Mononuclear cell (primary cell): ENCODE measurements at regions not wholly inside any gene's neighbourhood (a gene's known extent, or its start where the extent isn't known, plus 50 kb on each side); places are given as distances from the start of the nearest gene placed in this dataset.
"Not testable (repeated sequence)": the region's sequence is repeated elsewhere in the genome, so short reads cannot be mapped to it uniquely, and the experiment has no call there.

ENCODE experiments used
- H3K27me3 ChIP-seq: 2 replicates; pipeline ENCODE4 v1.6.0; 2011; ENCODE audit warnings: low read length, control low read depth; ENCODE audit not compliant: insufficient read depth
- H3K4me1 ChIP-seq: 2 replicates; pipeline ENCODE4 v1.5.1; 2011; ENCODE audit warnings: mild to moderate bottlenecking, low read length, control low read depth; ENCODE audit not compliant: insufficient read depth
- H3K4me3 ChIP-seq: 2 replicates; pipeline ENCODE4 v1.5.1; 2011; ENCODE audit warnings: mild to moderate bottlenecking, low read length, moderate library complexity
- H3K9me3 ChIP-seq: 2 replicates; pipeline ENCODE4 v1.5.1; 2011; ENCODE audit warnings: low read depth, mild to moderate bottlenecking, control low read depth, low read length

DNA sequence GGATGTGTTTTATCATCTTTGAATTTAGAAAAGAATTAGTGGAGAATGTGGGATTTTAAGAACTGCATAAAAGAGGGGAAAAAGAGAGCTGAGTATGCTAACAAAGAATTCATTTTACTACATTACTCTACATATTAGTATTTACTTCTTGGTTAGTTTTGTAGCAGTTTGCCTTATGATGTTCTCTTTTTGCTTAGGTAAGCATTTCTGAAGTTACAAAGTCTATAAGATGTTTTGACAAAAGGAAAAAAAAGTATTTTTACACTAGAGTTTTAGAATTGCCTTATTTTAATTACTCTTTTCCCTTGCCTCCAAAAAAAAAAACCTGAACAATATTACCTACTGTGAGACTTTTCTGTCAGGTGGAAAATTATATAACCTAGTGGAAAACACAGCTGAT lies 739.5 kb upstream of the SLC39A10 start:
- no peaks in the 10 kb centered on the region for H3K27me3 ChIP-seq
- H3K4me3 ChIP-seq: no peak overlapping the region
- no peaks in the 10 kb centered on the region for H3K4me1 ChIP-seq
- no peaks in the 10 kb centered on the region for H3K9me3 ChIP-seq

DNA sequence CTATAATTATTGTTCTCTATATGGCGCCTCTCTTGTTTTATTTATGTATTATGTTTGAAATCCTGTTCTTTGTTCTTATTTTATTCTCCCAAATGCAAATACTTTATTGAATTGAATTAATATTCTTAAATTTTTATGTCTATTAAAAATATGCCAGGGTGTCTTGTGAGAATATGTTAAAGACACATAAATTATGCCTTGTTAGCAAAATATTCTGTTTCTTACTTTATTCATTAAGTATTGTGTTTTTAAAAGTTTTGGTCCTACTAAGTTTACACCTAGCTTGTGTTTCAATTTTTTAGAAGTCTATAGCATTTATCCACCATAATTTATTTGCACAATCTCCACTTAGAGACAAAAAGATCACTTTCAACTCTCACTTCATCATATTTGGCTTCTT lies 741.5 kb upstream of the SLC39A10 start:
- no peak overlapping the region for H3K4me3 ChIP-seq
- no peaks in the 10 kb centered on the region for H3K27me3 ChIP-seq
- no peaks in the 10 kb centered on the region for H3K9me3 ChIP-seq
- H3K4me1 ChIP-seq: no peaks in the 10 kb centered on the region

DNA sequence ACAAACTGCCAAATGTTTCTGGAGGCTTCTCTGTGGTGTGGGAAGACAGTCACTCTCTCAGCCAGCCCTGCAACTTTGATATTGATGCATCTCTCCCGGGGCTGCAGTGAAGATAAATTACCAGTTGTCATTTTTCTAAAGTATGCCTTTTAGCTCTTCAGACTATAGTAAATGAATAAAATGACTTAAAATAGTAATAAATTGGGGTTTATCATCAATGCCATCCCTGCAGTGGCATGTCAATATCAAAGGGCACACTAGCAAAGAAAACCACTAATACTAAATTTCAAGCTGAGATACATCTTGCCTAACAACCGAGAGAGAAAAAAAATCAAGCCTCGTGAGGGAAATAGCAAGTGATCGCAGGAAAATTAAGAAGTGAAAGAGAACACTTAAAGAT lies 749.5 kb upstream of the SLC39A10 start:
- no peaks in the 10 kb centered on the region for H3K4me1 ChIP-seq
- no peak overlapping the region for H3K4me3 ChIP-seq
- H3K9me3 ChIP-seq: no peaks in the 10 kb centered on the region
- no peaks in the 10 kb centered on the region for H3K27me3 ChIP-seq

DNA sequence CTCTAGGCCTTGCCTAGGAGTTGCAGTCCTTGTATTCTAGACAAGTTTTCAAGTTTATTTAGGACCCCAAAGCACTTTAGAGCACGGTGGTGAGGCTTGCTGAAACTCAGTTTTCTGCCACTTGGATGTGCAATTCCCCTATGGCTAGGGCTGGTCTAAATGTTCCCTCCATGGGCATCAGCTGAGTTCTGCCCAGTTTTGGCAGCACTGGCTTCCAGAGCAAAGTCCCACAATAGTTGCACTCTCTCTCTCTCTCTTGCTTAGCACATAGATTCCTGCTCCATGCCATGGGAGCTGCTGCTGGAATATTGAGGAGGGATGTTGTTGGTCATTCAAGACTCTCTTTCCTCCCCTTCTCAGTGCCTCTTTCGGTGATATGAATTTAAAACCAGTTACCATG lies 760.2 kb upstream of the SLC39A10 start:
- Histone ChIP-seq H3K27me3 (peaks cover 2% of the 10 kb centered on the region), H3K4me1 (no peaks in the 10 kb centered on the region), H3K9me3 (no peaks in the 10 kb centered on the region), H3K4me3 (no peak overlapping the region)

DNA sequence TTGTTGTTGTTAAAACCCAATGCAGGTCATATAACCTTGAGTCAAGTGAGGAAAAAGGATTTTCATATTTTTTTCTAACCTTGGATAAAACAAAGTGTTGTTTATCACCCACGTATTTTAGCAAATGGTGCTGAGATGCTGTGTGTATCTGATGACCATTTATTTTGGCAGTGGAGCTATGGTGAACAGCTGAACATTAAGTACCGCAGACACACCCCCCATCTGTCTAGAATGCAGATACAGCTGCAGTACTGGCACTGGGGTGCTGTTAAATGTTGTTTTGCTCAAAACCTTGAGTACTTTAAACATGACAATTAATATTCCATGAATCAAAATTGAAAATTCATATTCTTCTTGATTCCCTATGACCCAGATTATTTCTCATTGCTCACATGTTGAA lies 773.3 kb upstream of the SLC39A10 start:
- no peaks in the 10 kb centered on the region for H3K27me3 ChIP-seq
- H3K4me1 ChIP-seq: no peaks in the 10 kb centered on the region
- no peaks in the 10 kb centered on the region for H3K9me3 ChIP-seq
- no peak overlapping the region for H3K4me3 ChIP-seq

DNA sequence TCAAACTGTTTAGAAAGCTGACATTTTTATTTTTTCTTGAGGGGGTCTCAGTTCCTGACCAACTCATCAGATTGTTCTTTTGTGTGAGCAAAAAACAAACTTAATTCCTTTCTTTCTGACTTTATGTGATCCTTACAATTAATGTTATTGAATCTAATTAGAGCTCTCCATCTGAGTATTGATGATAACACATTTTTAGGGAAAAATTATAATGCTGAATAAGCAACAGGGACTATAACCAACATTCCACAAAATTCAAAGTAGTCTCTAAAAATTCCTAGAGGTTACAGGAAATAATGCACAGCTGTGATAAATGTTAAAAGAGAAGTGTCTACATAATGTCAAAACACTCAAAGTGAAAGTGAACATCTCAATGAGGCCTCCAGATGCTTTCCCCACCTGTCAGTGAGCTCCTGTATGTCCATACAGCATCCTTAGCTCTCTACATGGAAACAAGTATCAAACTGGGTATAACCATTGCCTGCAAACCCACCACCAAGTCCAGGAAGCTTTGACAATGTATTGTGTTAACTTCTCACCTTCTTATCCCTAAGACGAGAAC lies 786.0 kb upstream of the SLC39A10 start:
- Histone ChIP-seq H3K4me3 (no peak overlapping the region), H3K9me3 (no peaks in the 10 kb centered on the region), H3K27me3 (no peaks in the 10 kb centered on the region), H3K4me1 (no peaks in the 10 kb centered on the region)

DNA sequence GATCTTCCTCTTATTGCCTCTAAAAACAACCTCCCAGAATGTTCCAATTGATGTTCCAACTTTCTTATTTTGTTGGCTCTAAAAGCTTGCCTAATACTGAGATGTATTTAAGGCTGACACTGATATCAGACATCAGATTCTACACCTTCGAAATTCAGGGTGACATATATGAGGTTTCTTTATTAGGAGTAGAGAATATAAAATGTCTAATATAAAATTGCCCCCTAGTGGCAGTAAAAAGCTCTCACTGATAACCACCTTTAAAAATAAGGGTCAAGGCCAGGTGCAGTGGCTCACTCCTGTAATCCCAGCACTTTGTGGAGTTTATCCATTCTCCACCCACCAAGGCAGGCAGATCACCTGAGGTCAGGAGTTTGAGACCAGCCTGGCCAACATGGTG lies 789.7 kb upstream of the SLC39A10 start:
- H3K4me1 ChIP-seq: no peaks in the 10 kb centered on the region

DNA sequence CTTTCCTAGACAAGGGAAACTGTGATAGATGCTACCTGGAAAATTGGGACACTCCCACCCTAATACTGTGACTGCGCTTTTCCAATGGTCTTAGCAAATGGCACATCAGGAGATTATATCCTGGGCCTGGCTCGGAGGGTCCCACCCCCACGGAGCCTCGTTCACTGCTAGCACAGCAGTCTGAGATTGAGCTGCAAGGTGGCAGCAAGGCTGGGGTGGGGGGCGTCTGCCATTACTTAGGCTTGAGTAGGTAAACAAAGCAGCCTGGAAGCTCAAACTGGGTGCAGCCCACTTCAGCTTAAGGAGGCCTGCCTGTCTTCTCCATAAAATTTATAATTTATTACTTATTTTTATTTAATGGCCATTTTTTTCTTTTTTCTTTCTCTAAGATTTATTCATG lies 802.1 kb upstream of the SLC39A10 start:
- Histone ChIP-seq H3K4me3 (no peak overlapping the region), H3K27me3 (no peaks in the 10 kb centered on the region), H3K4me1 (no peaks in the 10 kb centered on the region)

More for the DNA sequence above, 789.7 kb upstream of the SLC39A10 start:
- Histone ChIP-seq H3K9me3 (no peaks in the 10 kb centered on the region), H3K4me3 (no peak overlapping the region), H3K27me3 (no peaks in the 10 kb centered on the region)

DNA sequence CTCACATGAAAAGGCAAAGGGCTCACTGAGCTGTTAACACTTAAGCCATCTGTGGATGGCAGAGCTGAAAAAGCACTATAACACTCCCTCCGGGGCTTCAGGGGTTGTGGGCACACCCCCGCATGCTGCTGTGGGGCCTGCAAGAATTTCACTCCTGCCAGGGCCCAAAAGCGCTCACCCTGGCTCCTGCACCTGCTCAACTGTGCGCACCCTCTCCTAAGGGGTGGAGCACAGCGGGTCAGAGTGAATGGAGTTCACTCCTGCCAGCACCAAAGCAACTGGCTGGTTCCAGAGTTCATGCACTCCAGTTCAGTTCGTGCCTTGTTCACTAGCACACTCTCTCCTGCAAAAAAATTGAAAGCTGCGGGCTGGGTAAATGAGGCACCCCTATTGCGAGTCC lies 814.2 kb upstream of the SLC39A10 start:
- Histone ChIP-seq H3K27me3 (no peaks in the 10 kb centered on the region), H3K9me3 (no peaks in the 10 kb centered on the region), H3K4me3 (no peak overlapping the region), H3K4me1 (no peaks in the 10 kb centered on the region)

More for the DNA sequence above, 802.1 kb upstream of the SLC39A10 start:
- no peaks in the 10 kb centered on the region for H3K9me3 ChIP-seq

DNA sequence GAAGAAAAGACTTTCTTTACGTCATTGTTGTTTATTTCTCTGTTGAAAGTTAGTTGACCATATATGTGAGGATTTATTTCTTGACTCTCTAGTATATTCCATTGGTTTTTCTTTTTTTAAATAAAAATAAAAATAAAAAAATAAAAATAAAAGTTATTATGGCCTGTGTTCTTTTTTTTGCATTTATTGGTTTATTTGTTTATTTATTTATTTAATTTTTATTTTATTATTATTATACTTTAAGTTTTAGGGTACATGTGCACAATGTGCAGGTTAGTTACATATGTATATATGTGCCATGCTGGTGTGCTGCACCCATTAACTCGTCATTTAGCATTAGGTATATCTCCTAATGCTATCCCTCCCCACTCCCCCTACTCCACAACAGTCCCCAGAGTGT lies 822.7 kb upstream of the SLC39A10 start:
- H3K4me3 ChIP-seq, H3K9me3 ChIP-seq, H3K27me3 ChIP-seq, H3K4me1 ChIP-seq: not testable (repeated sequence)

DNA sequence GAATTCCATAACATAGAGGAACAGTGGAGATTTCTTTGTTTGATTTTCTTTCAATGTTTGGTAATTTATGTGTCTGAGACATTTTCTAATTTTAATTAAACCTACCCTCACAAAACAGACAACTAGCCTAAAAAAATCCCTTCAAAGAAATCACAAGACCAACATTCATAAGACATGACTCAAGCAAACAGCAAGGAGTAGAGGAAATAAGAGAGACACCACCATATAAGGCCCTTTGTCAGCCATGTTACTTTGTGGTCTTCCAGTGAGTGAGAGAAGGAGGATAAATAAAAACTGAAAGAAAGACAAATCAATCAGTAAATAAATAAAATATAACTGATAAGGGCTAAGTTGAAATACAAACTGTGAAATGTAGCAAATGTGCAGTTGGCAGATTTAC lies 830.8 kb upstream of the SLC39A10 start:
- Histone ChIP-seq H3K27me3 (no peaks in the 10 kb centered on the region), H3K4me3 (no peak overlapping the region), H3K9me3 (no peaks in the 10 kb centered on the region), H3K4me1 (no peaks in the 10 kb centered on the region)

DNA sequence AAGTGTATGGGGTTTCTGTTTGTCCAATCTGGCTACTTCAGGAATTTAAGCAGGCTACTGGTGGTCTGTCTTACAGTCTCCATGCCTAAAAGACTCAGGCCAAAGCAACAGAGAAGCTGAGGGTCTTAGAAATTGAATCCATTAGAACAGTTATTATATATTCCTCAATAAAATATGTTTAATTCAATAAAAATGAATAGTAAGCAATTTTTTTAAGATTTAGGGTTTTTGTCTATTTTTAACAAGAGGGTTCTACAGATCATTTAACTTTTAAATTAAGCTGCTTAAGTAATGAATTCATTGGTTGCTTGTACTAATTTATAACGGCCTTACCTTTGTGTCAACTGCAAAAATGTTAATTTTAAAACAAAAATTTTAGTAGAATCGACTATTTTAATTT lies 832.6 kb upstream of the SLC39A10 start:
- H3K9me3 ChIP-seq: no peaks in the 10 kb centered on the region
- no peaks in the 10 kb centered on the region for H3K27me3 ChIP-seq
- no peaks in the 10 kb centered on the region for H3K4me1 ChIP-seq
- H3K4me3 ChIP-seq: no peak overlapping the region

DNA sequence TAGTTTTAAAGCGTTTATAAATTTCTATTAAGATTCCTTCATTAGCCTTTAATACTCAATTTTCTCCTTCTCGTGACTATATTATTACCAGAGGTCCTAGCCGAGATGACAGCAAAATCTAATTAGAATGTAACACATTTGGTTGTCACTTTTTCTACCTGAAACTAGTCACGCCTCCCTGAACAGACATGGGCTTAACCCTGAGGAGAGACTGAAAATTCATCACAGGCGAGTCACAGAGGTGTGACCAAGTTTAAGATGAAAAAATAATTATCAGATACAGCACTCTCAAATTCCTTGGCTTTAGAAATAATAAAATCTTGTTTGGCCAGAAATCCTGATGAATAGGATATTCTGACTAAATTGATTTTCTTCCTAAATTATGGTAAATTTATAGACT lies 834.4 kb upstream of the SLC39A10 start:
- H3K4me3 ChIP-seq: no peak overlapping the region
- no peaks in the 10 kb centered on the region for H3K27me3 ChIP-seq
- no peaks in the 10 kb centered on the region for H3K9me3 ChIP-seq
- no peaks in the 10 kb centered on the region for H3K4me1 ChIP-seq

DNA sequence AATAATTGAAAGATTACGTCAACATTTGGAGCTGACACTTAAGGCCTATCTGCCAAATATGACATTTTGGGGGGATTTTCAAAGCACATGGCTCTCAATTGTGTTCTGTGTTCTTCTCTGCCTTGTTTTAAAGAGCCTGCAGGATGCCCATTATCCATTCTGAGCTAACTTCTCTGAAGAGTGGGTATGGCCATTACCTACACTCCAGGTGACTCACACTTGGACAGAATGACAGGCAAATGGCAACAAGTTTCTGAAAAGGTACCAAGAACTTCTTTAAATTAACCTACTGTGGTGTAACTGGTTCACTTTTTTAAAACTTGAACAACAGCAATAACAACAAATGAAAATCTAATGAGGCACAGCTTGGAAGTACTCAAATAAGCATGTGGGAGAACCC lies 834.9 kb upstream of the SLC39A10 start:
- H3K9me3 ChIP-seq: no peaks in the 10 kb centered on the region
- H3K4me3 ChIP-seq: no peak overlapping the region
- no peaks in the 10 kb centered on the region for H3K27me3 ChIP-seq
- no peaks in the 10 kb centered on the region for H3K4me1 ChIP-seq

DNA sequence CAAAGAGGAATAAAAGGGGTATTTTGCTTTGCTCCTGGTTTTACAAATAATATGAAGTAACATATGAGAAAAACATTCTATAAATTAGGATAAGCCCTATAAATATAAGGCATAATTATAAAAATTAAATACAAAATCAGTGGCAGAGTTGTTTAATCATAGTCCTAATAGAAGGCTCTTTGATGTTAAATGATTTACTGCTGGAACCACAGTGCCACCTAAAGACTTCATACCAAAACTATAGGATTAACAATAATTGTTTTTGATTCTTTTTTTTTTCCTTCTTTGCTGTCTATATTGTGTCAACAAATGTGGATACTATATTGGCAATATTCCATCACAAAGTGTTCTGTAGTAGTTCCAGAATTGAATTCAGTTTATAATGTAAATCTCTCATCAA lies 837.7 kb upstream of the SLC39A10 start:
- Histone ChIP-seq H3K27me3 (no peaks in the 10 kb centered on the region), H3K4me1 (no peaks in the 10 kb centered on the region), H3K4me3 (no peak overlapping the region), H3K9me3 (no peaks in the 10 kb centered on the region)

DNA sequence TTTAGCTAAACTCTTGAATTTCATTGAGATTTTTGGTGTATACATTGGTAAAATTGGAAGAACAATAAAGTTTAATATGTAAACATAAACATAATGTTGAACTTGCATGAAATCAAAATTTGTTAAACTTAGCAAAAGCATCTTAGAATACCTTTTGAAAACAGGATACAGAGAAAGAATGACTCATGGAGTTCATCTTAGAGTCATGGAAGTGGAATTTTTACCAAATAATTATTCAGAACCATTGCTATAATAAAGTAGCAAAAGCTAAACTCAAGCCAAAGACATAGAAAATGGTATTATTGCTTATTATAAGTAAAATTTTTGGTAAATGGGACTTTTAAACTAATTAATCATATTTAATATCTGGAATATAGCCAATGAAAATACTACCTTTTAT lies 841.6 kb upstream of the SLC39A10 start:
- Histone ChIP-seq H3K27me3 (no peaks in the 10 kb centered on the region), H3K4me3 (no peak overlapping the region), H3K4me1 (no peaks in the 10 kb centered on the region)

DNA sequence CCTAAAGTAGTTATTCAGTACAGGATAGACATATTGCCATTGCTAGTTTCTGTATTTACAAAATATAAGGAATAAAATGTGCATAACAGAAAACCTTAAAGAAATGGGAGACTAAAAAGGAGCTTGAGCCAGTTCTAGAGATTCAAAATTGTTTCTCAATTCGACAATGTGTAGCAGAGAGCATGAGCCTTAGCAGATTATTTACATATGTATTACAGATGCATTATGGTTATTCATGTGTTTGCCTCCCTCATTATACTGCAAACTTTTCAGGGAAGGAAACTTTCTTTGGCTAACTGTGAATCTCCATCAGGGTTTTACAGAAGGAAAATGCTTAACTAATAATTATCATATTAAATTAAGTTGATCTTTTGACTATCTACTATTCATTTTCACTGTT lies 854.4 kb upstream of the SLC39A10 start:
- H3K9me3 ChIP-seq: no peaks in the 10 kb centered on the region
- H3K27me3 ChIP-seq: no peaks in the 10 kb centered on the region
- no peak overlapping the region for H3K4me3 ChIP-seq
- H3K4me1 ChIP-seq: no peaks in the 10 kb centered on the region

More for the DNA sequence above, 841.6 kb upstream of the SLC39A10 start:
- no peaks in the 10 kb centered on the region for H3K9me3 ChIP-seq
